Esophagus squamous epithelium (tissue), 4 donors: ENCODE measurements at regions not wholly inside any gene's neighbourhood (a gene's known extent, or its start where the extent isn't known, plus 50 kb on each side); places are given as distances from the start of the nearest gene placed in this dataset.

Experiments used
- POLR2A ChIP-seq, 4 donors: fragments of 450-650 bp; IDR thresholded peaks; one replicate each; pipeline ENCODE4 v1.6.1; 2017; ENCODE audit warnings: antibody characterized with exemption in 4 of 4, mild to moderate bottlenecking in 4 of 4, moderate library complexity in 3 of 4
- TF ChIP-seq, protein P1 (sequence below), 6 experiments: fragments of 450-650 bp in 4 of 6; fragments of 200-600 bp in 2 of 6; sonication (generic) in 2 of 6; IDR thresholded peaks; one replicate each; pipeline ENCODE4 v1.5.1; 2016 to 2019; ENCODE audit warnings: antibody characterized with exemption in 6 of 6, mild to moderate bottlenecking in 4 of 6, moderate library complexity in 4 of 6

DNA sequence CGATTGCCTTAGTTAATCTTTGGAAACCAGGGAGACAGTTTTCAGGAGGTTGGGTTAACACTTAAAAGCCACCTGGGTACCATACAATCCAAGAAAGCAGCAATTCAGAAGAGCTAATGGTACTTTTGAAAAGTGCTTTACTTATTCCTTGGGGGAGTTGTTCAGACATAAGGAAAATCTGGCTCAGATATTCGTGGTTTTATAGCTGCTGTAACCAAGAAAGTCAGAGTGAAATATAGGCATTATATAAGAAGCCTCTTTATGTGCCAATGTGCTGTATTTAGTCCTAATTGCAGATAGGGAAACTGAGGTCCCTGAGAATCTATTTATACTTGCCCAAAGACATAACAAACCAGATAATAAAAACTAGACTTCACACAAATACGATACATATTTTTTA is 387.5 kb downstream of the COG6 start:
- TF ChIP-seq, protein P1, sequence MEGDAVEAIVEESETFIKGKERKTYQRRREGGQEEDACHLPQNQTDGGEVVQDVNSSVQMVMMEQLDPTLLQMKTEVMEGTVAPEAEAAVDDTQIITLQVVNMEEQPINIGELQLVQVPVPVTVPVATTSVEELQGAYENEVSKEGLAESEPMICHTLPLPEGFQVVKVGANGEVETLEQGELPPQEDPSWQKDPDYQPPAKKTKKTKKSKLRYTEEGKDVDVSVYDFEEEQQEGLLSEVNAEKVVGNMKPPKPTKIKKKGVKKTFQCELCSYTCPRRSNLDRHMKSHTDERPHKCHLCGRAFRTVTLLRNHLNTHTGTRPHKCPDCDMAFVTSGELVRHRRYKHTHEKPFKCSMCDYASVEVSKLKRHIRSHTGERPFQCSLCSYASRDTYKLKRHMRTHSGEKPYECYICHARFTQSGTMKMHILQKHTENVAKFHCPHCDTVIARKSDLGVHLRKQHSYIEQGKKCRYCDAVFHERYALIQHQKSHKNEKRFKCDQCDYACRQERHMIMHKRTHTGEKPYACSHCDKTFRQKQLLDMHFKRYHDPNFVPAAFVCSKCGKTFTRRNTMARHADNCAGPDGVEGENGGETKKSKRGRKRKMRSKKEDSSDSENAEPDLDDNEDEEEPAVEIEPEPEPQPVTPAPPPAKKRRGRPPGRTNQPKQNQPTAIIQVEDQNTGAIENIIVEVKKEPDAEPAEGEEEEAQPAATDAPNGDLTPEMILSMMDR (IDR thresholded peaks at IDR 0.05) = no peak
- TF ChIP-seq POLR2A (IDR thresholded peaks at IDR 0.05) = no peak
